PC-9 (cell line): ENCODE measurements at regions not wholly inside any gene's neighbourhood (a gene's known extent, or its start where the extent isn't known, plus 50 kb on each side); places are given as distances from the start of the nearest gene placed in this dataset.

ENCODE experiments used
- CTCF ChIP-seq: fragments of 200-600 bp; sonication (generic); conservative IDR thresholded peaks from 2 replicates; pipeline ENCODE4 v1.6.1; 2017; ENCODE audit warnings: mixed run types, antibody characterized with exemption, mild to moderate bottlenecking, moderate library complexity
- EZH2 ChIP-seq: fragments of 200-600 bp; sonication (generic); IDR thresholded peaks from 2 replicates; pipeline ENCODE4 v1.8.0; 2017; ENCODE audit warnings: antibody characterized with exemption, low read depth

GRCh38 chr4:116573540-116573939, 511.8 kb downstream of the TRAM1L1 start:
- TF ChIP-seq CTCF (no peak), EZH2 (no peak)
